ENCODE measurements at regions not wholly inside any gene's neighbourhood (a gene's known extent, or its start where the extent isn't known, plus 50 kb on each side); places are given as distances from the start of the nearest gene placed in this dataset.

DNA sequence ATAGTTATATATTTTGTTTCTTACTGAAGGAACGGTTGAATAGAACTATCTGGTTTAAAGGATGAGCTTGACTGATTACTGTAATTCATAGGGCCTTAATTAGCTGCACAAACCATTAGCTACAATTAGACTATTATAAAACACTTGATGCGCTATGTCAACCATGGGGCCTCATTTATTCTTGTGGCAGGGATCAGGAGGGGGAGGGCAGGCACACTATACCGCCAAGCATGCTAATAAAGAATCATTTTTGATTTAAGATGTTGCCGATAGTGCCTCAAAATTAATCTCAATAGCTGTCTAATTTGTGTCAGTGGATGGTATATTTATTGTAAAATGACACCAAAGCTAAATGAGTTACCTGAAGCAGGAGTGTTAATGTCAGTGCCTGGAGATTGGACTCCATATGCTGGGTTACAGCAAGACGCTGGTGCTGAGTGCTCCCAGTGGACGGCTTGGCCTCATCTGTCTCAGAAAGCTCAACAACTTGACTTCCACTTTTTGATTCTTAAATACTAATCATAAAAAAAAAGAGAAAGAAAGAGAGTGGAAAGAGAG is 1007.0 kb upstream of the CELF4 start:
- no peak overlapping the region for H3K4me3 ChIP-seq (ENCODE audit: low read length)
- WGBS (ENCODE audit: insufficient coverage) = 98% methylated on average over 3 of the region's 6 CpGs
- no peaks in the 10 kb centered on the region for H3K27me3 Mint-ChIP-seq (ENCODE audit: low read depth in 2 of 2)

DNA sequence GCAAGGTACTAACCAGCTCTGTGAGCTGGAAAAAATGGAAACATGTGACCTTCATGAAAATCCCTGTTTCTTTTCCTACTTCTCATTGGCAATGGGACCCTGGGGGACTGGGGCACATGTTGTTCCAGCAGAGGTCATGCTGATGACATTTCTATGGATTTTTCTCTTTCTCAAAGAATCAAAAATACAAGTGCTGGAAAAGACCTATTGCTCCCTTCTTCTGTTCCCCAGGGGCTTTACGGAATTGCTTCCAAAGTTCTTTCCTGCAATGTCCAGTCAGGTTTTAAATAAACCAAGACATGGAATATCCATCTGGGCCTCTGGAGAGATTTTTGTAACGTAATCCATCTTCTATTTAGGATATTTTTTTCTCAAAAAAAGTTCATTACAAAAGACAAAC is 1006.1 kb upstream of the CELF4 start:
- H3K4me3 Mint-ChIP-seq = no peak overlapping the region
- no peaks in the 10 kb centered on the region for H3K36me3 ChIP-seq (ENCODE audit: control insufficient read depth, insufficient read depth, low read length)
- no peak overlapping the region for H3K4me3 ChIP-seq (ENCODE audit: low read length)
- no peak for ATAC-seq
- H3K4me1 Mint-ChIP-seq = peaks cover 17 to 18% of the 10 kb centered on the region in 2 donors
- H3K9me3 Mint-ChIP-seq = peaks cover 0 to 3% of the 10 kb centered on the region in 2 donors
- H3K36me3 Mint-ChIP-seq = no peaks in the 10 kb centered on the region
- peaks cover 14% of the 10 kb centered on the region for H3K4me1 ChIP-seq (ENCODE audit: control insufficient read depth, insufficient read depth, low read length)
- no peak overlapping the region for H3K27ac ChIP-seq (ENCODE audit: low read length)
- no peak for DNase-seq
- H3K27me3 ChIP-seq (ENCODE audit: control insufficient read depth, insufficient read depth, low read length) = no peaks in the 10 kb centered on the region
- no peaks in the 10 kb centered on the region for H3K9me3 ChIP-seq (ENCODE audit: control insufficient read depth, insufficient read depth, low read length)
- TF ChIP-seq, protein P1, sequence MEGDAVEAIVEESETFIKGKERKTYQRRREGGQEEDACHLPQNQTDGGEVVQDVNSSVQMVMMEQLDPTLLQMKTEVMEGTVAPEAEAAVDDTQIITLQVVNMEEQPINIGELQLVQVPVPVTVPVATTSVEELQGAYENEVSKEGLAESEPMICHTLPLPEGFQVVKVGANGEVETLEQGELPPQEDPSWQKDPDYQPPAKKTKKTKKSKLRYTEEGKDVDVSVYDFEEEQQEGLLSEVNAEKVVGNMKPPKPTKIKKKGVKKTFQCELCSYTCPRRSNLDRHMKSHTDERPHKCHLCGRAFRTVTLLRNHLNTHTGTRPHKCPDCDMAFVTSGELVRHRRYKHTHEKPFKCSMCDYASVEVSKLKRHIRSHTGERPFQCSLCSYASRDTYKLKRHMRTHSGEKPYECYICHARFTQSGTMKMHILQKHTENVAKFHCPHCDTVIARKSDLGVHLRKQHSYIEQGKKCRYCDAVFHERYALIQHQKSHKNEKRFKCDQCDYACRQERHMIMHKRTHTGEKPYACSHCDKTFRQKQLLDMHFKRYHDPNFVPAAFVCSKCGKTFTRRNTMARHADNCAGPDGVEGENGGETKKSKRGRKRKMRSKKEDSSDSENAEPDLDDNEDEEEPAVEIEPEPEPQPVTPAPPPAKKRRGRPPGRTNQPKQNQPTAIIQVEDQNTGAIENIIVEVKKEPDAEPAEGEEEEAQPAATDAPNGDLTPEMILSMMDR (IDR thresholded peaks at IDR 0.05) = no peak
- WGBS (ENCODE audit: insufficient coverage) = 90% methylated on average over 2 of the region's 2 CpGs
- intact Hi-C loops (cut with micrococcal nuclease) = no loop called here
- H3K27me3 Mint-ChIP-seq (ENCODE audit: low read depth in 2 of 2) = no peaks in the 10 kb centered on the region
- H3K27ac Mint-ChIP-seq = no peak overlapping the region

More for the DNA sequence above, 1007.0 kb upstream of the CELF4 start:
- Mint-ChIP-seq H3K4me1 (peaks cover 19 to 27% of the 10 kb centered on the region in 2 donors), H3K36me3 (no peaks in the 10 kb centered on the region), H3K4me3 (no peak overlapping the region), H3K27ac (no peak overlapping the region), H3K9me3 (peaks cover 0 to 3% of the 10 kb centered on the region in 2 donors)
- Histone ChIP-seq H3K9me3 (ENCODE audit: control insufficient read depth, insufficient read depth, low read length) (no peaks in the 10 kb centered on the region), H3K36me3 (ENCODE audit: control insufficient read depth, insufficient read depth, low read length) (no peaks in the 10 kb centered on the region), H3K27ac (ENCODE audit: low read length) (no peak overlapping the region), H3K27me3 (ENCODE audit: control insufficient read depth, insufficient read depth, low read length) (no peaks in the 10 kb centered on the region), H3K4me1 (ENCODE audit: control insufficient read depth, insufficient read depth, low read length) (peaks cover 19% of the 10 kb centered on the region)
- DNase-seq (no peak), ATAC-seq (no peak)
- intact Hi-C loops (cut with micrococcal nuclease) = no loop called here
- TF ChIP-seq, protein P1 (IDR thresholded peaks at IDR 0.05) = no peak

DNA sequence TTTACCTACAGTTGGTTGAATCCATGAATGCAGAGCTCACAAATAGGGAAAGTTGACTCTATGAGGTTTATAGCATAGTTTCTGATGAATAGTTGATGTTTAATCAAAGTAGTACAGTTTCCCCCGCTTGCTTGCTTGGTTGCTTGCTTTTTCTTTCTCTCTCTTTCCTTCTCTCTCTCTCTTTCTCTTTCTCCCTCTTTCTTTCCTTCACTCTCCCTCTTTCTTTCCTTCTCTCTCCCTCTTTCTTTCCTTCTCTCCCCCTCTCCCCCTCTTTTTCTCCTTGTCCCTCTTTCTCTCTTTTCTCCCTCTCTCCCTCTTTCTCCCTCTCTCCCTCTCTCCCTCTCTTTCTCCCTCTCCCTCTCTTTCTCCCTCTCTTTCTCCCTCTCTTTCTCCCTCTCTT is 999.9 kb upstream of the CELF4 start:
- intact Hi-C loops (cut with micrococcal nuclease) = no loop called here

More for the DNA sequence above, 999.9 kb upstream of the CELF4 start:
- H3K36me3 Mint-ChIP-seq = peaks cover 10% of the 10 kb centered on the region
- no peaks in the 10 kb centered on the region for H3K27me3 Mint-ChIP-seq (ENCODE audit: low read depth in 2 of 2)
- WGBS (ENCODE audit: insufficient coverage) = 82% methylated on average over 1 of the region's 1 CpG
- H3K27ac Mint-ChIP-seq = no peak overlapping the region
- peaks cover 2 to 10% of the 10 kb centered on the region in 2 donors for H3K9me3 Mint-ChIP-seq
- Histone ChIP-seq H3K27me3 (ENCODE audit: control insufficient read depth, insufficient read depth, low read length) (no peaks in the 10 kb centered on the region), H3K4me1 (ENCODE audit: control insufficient read depth, insufficient read depth, low read length) (no peaks in the 10 kb centered on the region), H3K27ac (ENCODE audit: low read length) (no peak overlapping the region), H3K9me3 (ENCODE audit: control insufficient read depth, insufficient read depth, low read length) (no peaks in the 10 kb centered on the region), H3K4me3 (ENCODE audit: low read length) (no peak overlapping the region), H3K36me3 (ENCODE audit: control insufficient read depth, insufficient read depth, low read length) (no peaks in the 10 kb centered on the region)
- no peak overlapping the region for H3K4me3 Mint-ChIP-seq
- TF ChIP-seq, protein P1 (IDR thresholded peaks at IDR 0.05) = no peak
- DNase-seq (no peak), ATAC-seq (no peak)
- no peaks in the 10 kb centered on the region for H3K4me1 Mint-ChIP-seq
